Midbrain (tissue), 1 donor: ENCODE measurements at regions not wholly inside any gene's neighbourhood (a gene's known extent, or its start where the extent isn't known, plus 50 kb on each side); places are given as distances from the start of the nearest gene placed in this dataset.

ENCODE experiments used
- DNase-seq: peaks from one replicate; lab custom pipeline; 2025; lab: John Stamatoyannopoulos, UW

DNA sequence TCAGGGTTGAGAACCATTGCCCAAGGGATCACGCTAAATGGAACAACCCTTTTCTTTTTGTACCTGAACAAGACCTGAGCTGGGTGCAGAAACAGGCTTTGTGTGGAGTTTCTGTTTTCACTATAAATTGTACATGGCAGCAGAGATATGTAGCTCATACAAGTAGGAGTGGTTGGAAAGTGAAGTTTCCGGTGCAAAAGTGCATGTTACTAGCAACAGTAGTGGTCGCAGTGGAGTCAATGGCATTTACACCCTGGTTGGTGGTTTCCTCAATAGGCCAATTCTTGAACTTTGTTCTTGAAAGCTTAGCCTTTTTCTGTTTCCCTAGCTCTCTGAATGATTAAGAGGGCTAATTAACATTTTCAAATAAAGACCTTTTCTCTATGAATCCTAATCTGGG, 170.7 kb downstream of the NEBL start:
- no peak for DNase-seq

DNA sequence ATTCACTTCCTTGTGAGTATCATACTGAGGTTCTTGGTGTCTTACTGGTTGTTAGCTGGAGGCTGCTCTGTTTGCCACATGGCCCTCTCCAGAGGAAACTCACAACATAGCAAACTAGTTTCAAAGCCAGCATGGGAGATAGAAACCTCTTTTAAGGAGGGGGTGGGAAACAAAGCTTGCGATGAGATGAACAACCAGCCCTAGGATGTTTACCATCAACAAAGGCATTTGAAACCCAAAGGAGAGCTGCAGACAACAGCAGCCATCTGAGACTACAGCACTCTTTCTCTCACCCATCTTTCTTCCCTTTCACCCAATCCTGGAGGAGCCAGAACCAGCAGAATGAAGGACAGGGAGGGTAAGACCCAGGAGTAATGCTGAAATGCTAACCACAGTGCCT, 182.1 kb downstream of the NEBL start:
- no peak for DNase-seq

- no peak for DNase-seq
Observed at GRCh38 chr10:20714518-20714917, 182.6 kb downstream of the NEBL start.

- no peak for DNase-seq
Observed at GRCh38 chr10:20713420-20713819, 183.7 kb downstream of the NEBL start.

- no peak for DNase-seq
Observed at GRCh38 chr10:20712774-20713173, 184.3 kb downstream of the NEBL start.

DNA sequence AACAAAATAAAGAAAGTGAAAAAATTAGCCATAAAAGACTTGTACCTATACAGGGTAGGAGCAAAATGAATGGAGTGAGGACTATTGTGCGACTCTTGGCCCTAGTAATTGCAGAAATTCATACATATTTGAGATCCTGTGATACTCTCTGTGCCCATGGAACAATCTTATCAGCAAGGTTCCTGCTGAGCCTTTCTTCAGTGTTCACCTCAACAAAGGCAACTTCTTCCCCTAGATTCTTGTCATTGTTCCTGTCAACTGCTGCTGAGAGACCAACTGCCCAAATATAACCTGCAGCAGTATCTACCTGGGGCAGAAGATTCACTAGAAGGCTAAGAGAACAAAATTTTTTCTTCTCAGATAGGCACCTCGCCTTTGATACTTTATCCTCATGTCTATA, 187.4 kb downstream of the NEBL start:
- DNase-seq: no peak

GRCh38 chr10:20708305-20708704, 188.8 kb downstream of the NEBL start:
- no peak for DNase-seq

DNA sequence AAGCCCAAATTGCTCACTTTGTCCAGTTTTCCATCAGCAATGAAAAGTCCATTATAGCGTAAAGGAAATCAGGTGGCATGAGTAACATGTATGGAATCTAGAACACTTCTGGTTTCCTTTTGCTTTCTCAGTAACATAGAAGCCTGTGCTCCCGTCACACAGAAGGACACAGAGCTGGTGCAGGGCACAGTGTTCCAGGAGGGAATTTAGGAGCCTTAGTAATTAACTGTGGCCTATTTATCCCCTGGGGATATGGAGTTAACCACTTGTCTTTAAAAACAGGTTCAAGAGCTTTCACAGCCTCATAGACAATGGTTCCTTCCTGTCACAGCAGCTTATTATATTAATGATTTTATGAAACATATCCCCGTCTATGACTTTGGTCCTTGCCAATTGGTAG, 189.9 kb downstream of the NEBL start:
- DNase-seq: no peak

DNA sequence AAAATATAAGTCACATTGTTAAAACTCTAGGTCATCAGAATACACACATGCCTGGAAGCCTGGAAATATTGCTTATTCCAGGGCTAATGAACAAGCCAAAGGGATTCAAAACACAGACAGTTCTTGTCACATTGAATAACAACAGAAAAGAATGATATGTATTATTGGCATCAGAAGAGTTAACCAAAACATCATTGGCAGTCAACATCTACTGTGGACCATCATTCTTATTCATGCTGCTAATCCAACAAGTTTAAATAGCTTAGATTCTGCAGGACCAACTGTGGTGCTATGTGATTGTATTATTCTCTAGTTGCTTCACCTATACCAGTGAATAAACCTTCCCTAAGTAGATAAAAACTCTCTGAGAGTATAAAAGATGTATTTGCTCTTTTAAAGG, 198.3 kb downstream of the NEBL start:
- no peak for DNase-seq

DNA sequence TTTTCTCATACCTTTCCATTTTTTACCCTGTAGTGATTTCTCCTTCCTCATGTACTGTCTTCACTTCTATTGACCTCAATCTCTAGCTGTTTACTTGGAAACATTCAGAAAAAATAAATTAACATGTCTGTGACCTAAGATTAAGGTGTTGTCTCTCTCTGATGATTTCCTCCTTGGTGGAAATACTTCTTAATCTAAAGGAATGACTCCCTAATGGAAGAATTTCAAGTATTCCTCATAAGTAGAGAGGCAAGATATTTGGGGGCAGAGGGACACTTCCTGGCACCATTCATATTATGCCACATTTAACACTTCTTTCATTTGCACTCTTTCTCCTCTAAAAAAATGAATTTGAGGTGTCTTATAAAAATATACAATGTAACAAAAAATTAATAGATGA, 202.8 kb downstream of the NEBL start:
- no peak for DNase-seq

DNA sequence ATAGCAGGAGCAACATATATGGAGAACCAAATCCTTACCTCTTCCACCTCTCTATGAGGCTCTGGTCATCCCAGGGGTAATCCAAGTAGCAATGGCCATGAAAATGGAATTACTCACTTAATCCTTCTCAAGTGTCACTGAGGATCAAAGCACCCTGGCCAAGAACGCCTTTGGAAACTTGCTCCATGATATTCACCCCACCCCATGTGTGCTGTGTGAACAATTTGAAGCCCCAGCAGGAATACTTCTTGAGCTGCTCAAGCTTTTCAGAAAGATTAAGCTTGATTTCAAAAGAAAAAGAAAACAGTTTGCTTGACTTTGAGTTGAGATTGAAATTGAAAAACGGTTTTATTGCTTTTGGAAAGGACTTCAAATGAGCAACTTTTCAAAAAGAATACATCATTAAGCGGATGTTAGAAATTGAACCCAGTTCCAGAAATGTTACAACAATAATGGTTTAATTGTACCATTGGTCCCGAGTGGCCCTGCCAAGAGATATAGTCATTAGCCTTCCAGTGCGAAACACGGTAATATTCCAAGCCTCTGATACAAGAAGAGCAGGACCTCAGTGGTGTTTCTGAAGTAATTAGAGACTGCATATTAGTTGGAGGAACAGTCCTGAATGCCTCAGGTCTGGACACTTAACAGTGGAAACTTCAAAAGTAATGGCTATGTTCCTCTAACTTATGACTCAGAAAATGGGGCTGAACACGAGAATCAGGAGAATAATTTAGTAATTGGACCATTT, 208.1 kb downstream of the NEBL start:
- DNase-seq: no peak

DNA sequence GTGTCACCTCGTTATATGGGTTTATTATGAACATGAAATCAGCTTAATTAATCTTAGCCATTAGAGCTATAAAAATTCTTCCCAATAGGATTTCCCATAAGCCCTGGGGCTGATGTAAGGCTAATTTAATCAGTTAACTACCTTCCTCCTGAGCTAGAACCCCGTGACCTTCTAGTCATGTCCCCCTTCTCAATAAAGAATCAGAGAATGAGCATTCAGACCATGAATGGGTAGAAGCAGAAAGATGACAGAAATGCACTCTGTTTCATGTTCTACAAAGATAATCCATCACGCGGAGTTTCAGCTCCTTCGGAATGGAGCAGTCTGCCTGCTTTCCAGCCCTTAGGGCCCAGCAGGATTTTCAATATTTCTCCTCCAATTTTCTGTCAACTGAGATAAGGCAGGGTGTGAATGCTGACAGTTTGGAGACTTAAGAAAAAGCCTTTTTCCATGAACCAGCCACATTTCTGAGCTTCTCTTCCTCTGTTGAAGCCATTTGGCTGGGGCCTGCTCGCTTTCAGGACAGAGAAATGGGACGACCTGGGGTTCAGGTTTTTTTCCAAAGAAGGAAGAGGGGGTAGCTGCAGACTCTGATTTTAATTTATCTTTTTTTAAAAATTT, 211.0 kb downstream of the NEBL start:
- DNase-seq: no peak

- no peak for DNase-seq
Observed at GRCh38 chr10:20685462-20685861, 211.6 kb downstream of the NEBL start.

DNA sequence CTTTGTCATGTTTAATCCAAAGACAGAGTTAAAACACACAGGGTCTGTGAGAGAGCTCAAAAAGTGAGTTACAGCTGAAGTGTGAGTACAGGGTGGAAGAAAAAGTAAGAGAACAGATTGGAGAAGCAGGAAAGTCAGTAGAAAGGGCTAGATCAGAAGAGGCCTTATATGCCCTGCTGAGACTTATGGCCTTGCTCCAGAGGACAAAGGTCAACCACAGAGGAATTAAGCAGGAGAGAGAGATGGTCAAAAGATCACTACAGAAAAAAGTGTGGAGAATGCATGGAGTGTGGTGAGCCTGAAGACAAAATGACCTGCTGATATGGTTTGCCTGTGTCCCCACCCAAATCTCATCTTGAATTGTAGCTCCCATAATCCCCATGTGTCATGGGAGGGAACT, 213.8 kb downstream of the NEBL start:
- DNase-seq: no peak

DNA sequence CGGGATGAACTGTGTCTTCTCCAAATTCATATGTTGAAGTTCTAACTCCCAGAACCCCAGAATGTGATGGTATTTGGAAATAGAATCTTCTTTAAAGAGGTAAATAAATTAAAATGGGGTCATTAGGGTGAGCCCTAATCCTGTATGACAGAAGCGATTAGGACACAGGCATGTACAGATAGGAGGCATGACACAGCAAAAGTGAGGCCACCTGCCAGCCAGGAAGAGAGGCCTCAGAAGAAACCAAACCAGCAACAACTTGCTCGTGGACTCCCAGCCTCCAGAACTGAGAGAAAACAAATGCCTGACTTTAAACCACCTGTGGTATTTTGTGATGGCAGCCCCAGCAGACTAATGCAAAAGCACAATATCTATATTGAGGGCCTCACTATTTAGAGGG, 214.3 kb downstream of the NEBL start:
- no peak for DNase-seq

DNA sequence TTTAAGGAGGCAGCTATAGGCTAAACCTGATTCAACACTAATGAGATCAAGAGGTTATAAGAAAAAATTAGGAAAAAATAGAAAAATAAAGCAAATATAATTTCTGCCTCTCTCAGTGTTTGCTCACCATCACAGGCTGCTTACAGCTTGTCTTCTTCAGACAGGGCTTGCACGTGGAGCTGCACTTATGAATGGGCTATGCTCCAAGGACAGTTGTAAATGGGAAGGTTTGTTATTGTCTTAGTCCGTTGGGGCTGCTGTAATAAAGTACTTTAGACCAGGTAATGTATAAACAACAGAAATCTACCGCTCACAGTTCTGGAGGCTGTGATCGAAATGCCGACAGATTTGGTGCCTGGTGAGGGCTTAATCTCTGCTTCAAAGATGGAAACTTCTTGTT, 219.8 kb downstream of the NEBL start:
- DNase-seq: no peak

DNA sequence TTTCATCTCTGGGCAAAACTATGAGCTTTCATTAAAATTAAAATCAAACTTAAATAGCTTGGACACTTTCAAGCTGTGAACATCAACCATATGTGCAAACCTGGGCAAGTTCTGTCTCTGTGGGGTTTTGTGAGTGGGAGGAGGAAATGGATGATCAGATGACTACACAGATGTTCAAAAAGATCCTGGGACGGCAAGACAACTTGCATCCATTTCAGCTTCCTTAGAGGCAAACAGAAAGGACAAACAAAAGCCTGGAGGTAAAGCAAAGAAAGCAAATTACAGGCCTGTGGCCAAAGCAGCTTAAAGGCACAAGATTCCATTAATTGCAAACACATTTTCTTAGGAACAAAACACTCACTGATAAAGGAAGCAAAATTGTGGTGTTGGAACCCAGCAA, 222.2 kb downstream of the NEBL start:
- DNase-seq: no peak

GRCh38 chr10:20673175-20673574, 223.9 kb downstream of the NEBL start:
- DNase-seq: no peak

GRCh38 chr10:20672741-20673140, 224.4 kb downstream of the NEBL start:
- no peak for DNase-seq

GRCh38 chr10:20670579-20670978, 226.5 kb downstream of the NEBL start:
- DNase-seq: no peak

DNA sequence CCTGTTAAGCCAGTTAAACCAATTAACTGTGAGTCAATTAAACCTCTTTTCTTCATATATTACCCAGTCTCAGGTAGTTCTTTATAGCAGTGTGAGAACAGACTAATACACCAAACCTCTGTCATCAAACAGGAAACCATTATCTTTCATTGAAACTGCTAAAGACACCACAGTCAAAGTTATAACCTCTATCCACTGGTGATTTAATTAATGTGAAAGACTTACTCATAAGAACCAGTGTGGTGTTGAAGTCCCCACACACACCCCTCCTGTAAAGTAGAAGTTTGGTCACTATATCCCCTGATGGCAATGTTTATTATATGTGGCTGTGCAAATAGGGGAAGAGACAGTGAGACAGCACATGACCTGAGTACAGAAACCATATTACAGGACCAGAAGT, 228.1 kb downstream of the NEBL start:
- no peak for DNase-seq

DNA sequence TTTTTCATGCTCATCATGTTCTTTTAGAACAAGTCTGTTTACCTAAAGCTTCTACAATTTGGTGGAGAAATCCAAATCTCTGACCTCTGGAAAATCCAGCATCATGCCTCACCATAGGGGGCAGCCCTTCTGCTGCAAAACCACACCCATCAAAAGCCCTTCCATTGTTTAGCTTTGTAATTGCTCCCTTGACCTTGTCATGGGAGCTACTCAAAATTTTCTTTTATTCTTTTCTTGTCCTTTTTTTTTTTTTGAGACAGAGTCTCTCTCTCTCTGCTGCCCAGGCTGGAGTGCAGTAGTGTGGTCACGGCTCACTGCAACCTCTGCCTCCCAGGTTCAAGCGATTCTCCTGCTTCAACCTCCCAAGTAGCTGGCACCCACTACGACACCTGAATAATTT, 234.4 kb downstream of the NEBL start:
- no peak for DNase-seq

GRCh38 chr10:20659225-20659624, 237.9 kb downstream of the NEBL start:
- DNase-seq: no peak

DNA sequence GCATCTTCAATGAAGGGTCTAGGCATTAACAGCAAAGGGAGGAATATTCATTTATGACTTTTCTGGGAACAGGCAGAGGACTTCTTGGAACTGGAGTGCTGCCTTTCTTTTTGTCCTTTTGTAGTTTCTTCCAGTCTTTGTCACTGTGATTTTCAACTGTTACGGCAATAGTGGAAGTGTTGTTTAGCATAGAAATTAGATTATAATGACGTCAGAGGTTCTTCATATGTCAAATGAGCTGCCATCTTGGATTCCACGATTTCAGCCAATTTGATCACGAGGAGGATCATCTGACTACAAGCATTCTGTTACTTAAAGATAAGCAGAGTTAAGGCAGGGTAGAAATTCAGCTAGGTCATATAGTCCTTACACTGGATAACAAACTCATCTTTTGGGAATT, 239.0 kb downstream of the NEBL start:
- no peak for DNase-seq
